WTC11 (cell line): ENCODE measurements at regions not wholly inside any gene's neighbourhood (a gene's known extent, or its start where the extent isn't known, plus 50 kb on each side); places are given as distances from the start of the nearest gene placed in this dataset.
A peak's percentile ranks its signal among the peaks of the same experiment; 100 is the strongest.

ENCODE experiments used
- ATAC-seq: fragments of 200-7000 bp; cut with Tn5 transposase; 2 replicates; pipeline ENCODE4 v1.10.0; 2021; ENCODE audit warnings: mild to moderate bottlenecking, moderate library complexity
- CTCF ChIA-PET: fragments of 300-600 bp; sonication (Branson Sonifier 250); formaldehyde crosslinking; loops from one replicate; lab custom pipeline; 2021; ENCODE audit warnings: antibody characterized with exemption; lab: Charles Lee
- POLR2A ChIA-PET: fragments of 350-600 bp; sonication (Branson Sonifier 250); formaldehyde crosslinking; loops from one replicate; lab custom pipeline; 2021; ENCODE audit warnings: antibody characterized with exemption; lab: Charles Lee
- DNase-seq: peaks from one replicate; pipeline ENCODE4 v3.0.0; 2021; ENCODE audit warnings: low spot score
- H3K27ac Mint-ChIP-seq: 2 replicates; pipeline ENCODE4 v1.8.0; 2021; ENCODE audit warnings: mixed read lengths
- H3K27me3 Mint-ChIP-seq: 2 replicates; pipeline ENCODE4 v1.8.0; 2021; ENCODE audit warnings: low read depth, mild to moderate bottlenecking, moderate library complexity, mixed read lengths
- H3K36me3 Mint-ChIP-seq: 2 replicates; pipeline ENCODE4 v1.8.0; 2021; ENCODE audit warnings: mixed read lengths
- H3K4me1 Mint-ChIP-seq: 2 replicates; pipeline ENCODE4 v1.8.0; 2022; ENCODE audit warnings: mixed read lengths
- H3K4me3 Mint-ChIP-seq: 2 replicates; pipeline ENCODE4 v1.8.0; 2021; ENCODE audit warnings: mild to moderate bottlenecking, moderate library complexity, mixed read lengths
- H3K9me3 Mint-ChIP-seq: 2 replicates; pipeline ENCODE4 v1.8.0; 2021; ENCODE audit warnings: mixed read lengths
- CBFB ChIP-seq: sonication (generic); formaldehyde crosslinking; IDR thresholded peaks from 2 replicates; pipeline ENCODE4 v1.8.1; 2022; ENCODE audit warnings: mild to moderate bottlenecking, low read depth, missing genetic modification reagents
- CREB1 ChIP-seq: sonication (generic); formaldehyde crosslinking; IDR thresholded peaks from 2 replicates; pipeline ENCODE4 v1.8.0; 2023; ENCODE audit warnings: mild to moderate bottlenecking, missing genetic modification reagents
- ELF4 ChIP-seq: sonication (generic); formaldehyde crosslinking; IDR thresholded peaks from 2 replicates; pipeline ENCODE4 v1.8.1; 2022; ENCODE audit warnings: low read depth, mild to moderate bottlenecking, moderate library complexity, missing genetic modification reagents
- FOXK1 ChIP-seq: sonication (generic); formaldehyde crosslinking; IDR thresholded peaks from 2 replicates; pipeline ENCODE4 v1.8.0; 2022; ENCODE audit warnings: mild to moderate bottlenecking, moderate library complexity, missing genetic modification reagents
- FOXP1 ChIP-seq: sonication (generic); formaldehyde crosslinking; IDR thresholded peaks from 2 replicates; pipeline ENCODE4 v1.8.0; 2022; ENCODE audit warnings: missing genetic modification reagents, mild to moderate bottlenecking, moderate library complexity, borderline replicate concordance
- GTF2I ChIP-seq: fragments of 250-450 bp; sonication (Bioruptor Pico); conservative IDR thresholded peaks from 2 replicates; pipeline ENCODE4 v1.4.0; 2021; ENCODE audit warnings: mild to moderate bottlenecking
- NR1H2 ChIP-seq: sonication (generic); formaldehyde crosslinking; IDR thresholded peaks from 2 replicates; pipeline ENCODE4 v1.9.0; 2021; ENCODE audit warnings: mild to moderate bottlenecking, moderate library complexity, missing genetic modification reagents
- PRRX2 ChIP-seq: fragments of 250-450 bp; sonication (Bioruptor Pico); IDR thresholded peaks from 2 replicates; pipeline ENCODE4 v1.8.0; 2021; ENCODE audit warnings: mild to moderate bottlenecking
- RELA ChIP-seq: sonication (generic); formaldehyde crosslinking; IDR thresholded peaks from 2 replicates; pipeline ENCODE4 v1.8.1; 2022; ENCODE audit warnings: missing genetic modification reagents, mild to moderate bottlenecking, borderline replicate concordance
- SOX15 ChIP-seq: fragments of 250-450 bp; sonication (Bioruptor Pico); IDR thresholded peaks from 2 replicates; pipeline ENCODE4 v1.9.0; 2021; ENCODE audit warnings: mild to moderate bottlenecking
- ZBTB21 ChIP-seq: sonication (generic); formaldehyde crosslinking; IDR thresholded peaks from 2 replicates; pipeline ENCODE4 v1.8.1; 2023; ENCODE audit warnings: mild to moderate bottlenecking, missing genetic modification reagents, borderline replicate concordance
- ZNF232 ChIP-seq: sonication (generic); formaldehyde crosslinking; IDR thresholded peaks from 2 replicates; pipeline ENCODE4 v1.8.0; 2022; ENCODE audit warnings: mild to moderate bottlenecking, missing genetic modification reagents
- ZNF263 ChIP-seq: sonication (generic); formaldehyde crosslinking; IDR thresholded peaks from 2 replicates; pipeline ENCODE4 v1.8.1; 2022; ENCODE audit warnings: low read depth, mild to moderate bottlenecking, moderate library complexity, missing genetic modification reagents
- ZNF396 ChIP-seq: fragments of 250-450 bp; sonication (Bioruptor Pico); IDR thresholded peaks from 2 replicates; pipeline ENCODE4 v1.8.0; 2021; ENCODE audit warnings: mild to moderate bottlenecking, moderate library complexity, borderline replicate concordance
- ZNF423 ChIP-seq: fragments of 250-450 bp; sonication (Bioruptor Pico); IDR thresholded peaks from 2 replicates; pipeline ENCODE4 v2.1.2; 2022; ENCODE audit warnings: mild to moderate bottlenecking, moderate library complexity
- TF ChIP-seq, protein P1 (sequence below): sonication (generic); formaldehyde crosslinking; IDR thresholded peaks from 2 replicates; pipeline ENCODE4 v1.8.1; 2023; ENCODE audit warnings: mild to moderate bottlenecking, missing genetic modification reagents
- TF ChIP-seq, protein P2 (sequence below): sonication (generic); formaldehyde crosslinking; conservative IDR thresholded peaks from 2 replicates; pipeline ENCODE4 v1.8.1; 2023; ENCODE audit warnings: mild to moderate bottlenecking, low read depth, missing genetic modification reagents, moderate library complexity
- TF ChIP-seq, protein P3 (sequence below): fragments of 250-450 bp; sonication (Bioruptor Pico); IDR thresholded peaks from 2 replicates; pipeline ENCODE4 v1.8.0; 2021; ENCODE audit warnings: mild to moderate bottlenecking
- TF ChIP-seq, protein P4 (sequence below): sonication (generic); formaldehyde crosslinking; IDR thresholded peaks from 2 replicates; pipeline ENCODE4 v1.8.0; 2022; ENCODE audit warnings: mild to moderate bottlenecking, missing genetic modification reagents
- TF ChIP-seq, protein P5 (sequence below): fragments of 250-450 bp; sonication (Bioruptor Pico); IDR thresholded peaks from 2 replicates; pipeline ENCODE4 v1.9.0; 2021; ENCODE audit warnings: mild to moderate bottlenecking
- TF ChIP-seq, protein P6 (sequence below): fragments of 250-450 bp; sonication (Bioruptor Pico); conservative IDR thresholded peaks from 2 replicates; pipeline ENCODE4 v1.9.0; 2021; ENCODE audit warnings: mild to moderate bottlenecking

DNA sequence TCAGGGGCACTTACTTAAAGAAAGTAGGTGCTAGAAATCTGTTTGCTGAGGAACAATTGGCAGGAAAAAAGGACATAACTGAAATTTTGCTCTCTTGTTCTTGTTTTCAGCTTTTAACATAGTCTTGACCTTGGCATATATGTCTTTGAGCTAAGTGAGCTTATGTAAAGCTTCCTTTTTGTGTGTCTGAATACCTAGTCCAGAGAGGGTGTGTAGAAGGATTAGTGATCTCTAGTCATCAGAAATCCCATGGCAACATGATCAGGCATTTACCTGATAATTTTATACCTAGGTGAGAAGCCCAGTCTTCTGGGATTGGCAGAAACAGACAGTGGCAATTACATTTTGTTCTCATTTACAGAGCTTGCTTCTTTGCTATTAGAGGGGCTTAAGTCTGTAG lies 166.1 kb downstream of the SNAPC1 start:
- peak overlapping the region; percentile 18; the same call in 1 of the 2 replicates for H3K27ac Mint-ChIP-seq
- peaks cover 4% of the 10 kb centered on the region for H3K27me3 Mint-ChIP-seq
- H3K9me3 Mint-ChIP-seq = peaks cover 9% of the 10 kb centered on the region; the same call in 1 of the 2 replicates
- TF ChIP-seq ZBTB21 (CRISPR knock-in tag) (no peak), CREB1 (CRISPR knock-in tag) (no peak), SOX15 (CRISPR knock-in tag) (no peak), FOXP1 (no peak), PRRX2 (no peak)
- no peak overlapping the region for H3K4me3 Mint-ChIP-seq
- ChIA-PET CTCF (interaction anchor here (2.3 to 5.7 kb wide), 3 partner anchors 34 to 198 kb away, joined by 6 to 118 read pairs (median 44); no protein-coding TSS in a partner anchor), POLR2A (no interaction called here)
- DNase-seq = no peak
- ATAC-seq = no peak
- peaks cover 72% of the 10 kb centered on the region for H3K4me1 Mint-ChIP-seq
- H3K36me3 Mint-ChIP-seq = no peaks in the 10 kb centered on the region

DNA sequence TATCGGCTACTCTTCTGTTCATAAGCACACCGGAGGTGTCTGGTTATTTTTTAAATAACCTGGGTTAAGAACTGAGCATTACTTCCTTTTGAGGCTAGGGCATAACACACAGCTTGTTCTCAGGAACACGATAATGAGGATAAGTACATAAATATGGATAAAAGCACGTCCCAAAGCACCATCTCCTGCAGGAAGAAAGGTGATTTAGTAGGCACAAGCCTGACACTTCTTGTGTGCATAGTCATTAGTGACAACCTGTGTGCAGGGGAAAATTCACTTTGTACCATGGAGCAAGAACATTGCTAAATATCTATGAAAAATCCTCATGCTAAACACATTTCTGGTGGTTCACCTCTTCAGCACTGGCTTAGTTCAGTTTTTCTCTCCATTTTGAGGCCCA lies 166.5 kb downstream of the SNAPC1 start:
- DNase-seq (no peak), ATAC-seq (no peak)
- peaks cover 72% of the 10 kb centered on the region for H3K4me1 Mint-ChIP-seq
- no peaks in the 10 kb centered on the region for H3K36me3 Mint-ChIP-seq
- H3K4me3 Mint-ChIP-seq = no peak overlapping the region
- POLR2A ChIA-PET = no interaction called here
- peaks cover 9% of the 10 kb centered on the region; the same call in 1 of the 2 replicates for H3K9me3 Mint-ChIP-seq
- peaks cover 4% of the 10 kb centered on the region for H3K27me3 Mint-ChIP-seq
- H3K27ac Mint-ChIP-seq = no peak overlapping the region
- TF ChIP-seq ELF4 (CRISPR knock-in tag) (no peak), GTF2I (CRISPR knock-in tag) (no peak), FOXK1 (CRISPR knock-in tag) (no peak), ZNF232 (no peak), RELA (no peak), ZNF396 (CRISPR knock-in tag) (no peak), SOX15 (CRISPR knock-in tag) (no peak)
- TF ChIP-seq, protein P1, sequence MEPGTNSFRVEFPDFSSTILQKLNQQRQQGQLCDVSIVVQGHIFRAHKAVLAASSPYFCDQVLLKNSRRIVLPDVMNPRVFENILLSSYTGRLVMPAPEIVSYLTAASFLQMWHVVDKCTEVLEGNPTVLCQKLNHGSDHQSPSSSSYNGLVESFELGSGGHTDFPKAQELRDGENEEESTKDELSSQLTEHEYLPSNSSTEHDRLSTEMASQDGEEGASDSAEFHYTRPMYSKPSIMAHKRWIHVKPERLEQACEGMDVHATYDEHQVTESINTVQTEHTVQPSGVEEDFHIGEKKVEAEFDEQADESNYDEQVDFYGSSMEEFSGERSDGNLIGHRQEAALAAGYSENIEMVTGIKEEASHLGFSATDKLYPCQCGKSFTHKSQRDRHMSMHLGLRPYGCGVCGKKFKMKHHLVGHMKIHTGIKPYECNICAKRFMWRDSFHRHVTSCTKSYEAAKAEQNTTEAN = no peak
- TF ChIP-seq, protein P2, sequence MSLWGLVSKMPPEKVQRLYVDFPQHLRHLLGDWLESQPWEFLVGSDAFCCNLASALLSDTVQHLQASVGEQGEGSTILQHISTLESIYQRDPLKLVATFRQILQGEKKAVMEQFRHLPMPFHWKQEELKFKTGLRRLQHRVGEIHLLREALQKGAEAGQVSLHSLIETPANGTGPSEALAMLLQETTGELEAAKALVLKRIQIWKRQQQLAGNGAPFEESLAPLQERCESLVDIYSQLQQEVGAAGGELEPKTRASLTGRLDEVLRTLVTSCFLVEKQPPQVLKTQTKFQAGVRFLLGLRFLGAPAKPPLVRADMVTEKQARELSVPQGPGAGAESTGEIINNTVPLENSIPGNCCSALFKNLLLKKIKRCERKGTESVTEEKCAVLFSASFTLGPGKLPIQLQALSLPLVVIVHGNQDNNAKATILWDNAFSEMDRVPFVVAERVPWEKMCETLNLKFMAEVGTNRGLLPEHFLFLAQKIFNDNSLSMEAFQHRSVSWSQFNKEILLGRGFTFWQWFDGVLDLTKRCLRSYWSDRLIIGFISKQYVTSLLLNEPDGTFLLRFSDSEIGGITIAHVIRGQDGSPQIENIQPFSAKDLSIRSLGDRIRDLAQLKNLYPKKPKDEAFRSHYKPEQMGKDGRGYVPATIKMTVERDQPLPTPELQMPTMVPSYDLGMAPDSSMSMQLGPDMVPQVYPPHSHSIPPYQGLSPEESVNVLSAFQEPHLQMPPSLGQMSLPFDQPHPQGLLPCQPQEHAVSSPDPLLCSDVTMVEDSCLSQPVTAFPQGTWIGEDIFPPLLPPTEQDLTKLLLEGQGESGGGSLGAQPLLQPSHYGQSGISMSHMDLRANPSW (CRISPR knock-in tag) = no peak
- TF ChIP-seq, protein P3, sequence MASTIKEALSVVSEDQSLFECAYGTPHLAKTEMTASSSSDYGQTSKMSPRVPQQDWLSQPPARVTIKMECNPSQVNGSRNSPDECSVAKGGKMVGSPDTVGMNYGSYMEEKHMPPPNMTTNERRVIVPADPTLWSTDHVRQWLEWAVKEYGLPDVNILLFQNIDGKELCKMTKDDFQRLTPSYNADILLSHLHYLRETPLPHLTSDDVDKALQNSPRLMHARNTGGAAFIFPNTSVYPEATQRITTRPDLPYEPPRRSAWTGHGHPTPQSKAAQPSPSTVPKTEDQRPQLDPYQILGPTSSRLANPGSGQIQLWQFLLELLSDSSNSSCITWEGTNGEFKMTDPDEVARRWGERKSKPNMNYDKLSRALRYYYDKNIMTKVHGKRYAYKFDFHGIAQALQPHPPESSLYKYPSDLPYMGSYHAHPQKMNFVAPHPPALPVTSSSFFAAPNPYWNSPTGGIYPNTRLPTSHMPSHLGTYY = no peak
- TF ChIP-seq, protein P4, sequence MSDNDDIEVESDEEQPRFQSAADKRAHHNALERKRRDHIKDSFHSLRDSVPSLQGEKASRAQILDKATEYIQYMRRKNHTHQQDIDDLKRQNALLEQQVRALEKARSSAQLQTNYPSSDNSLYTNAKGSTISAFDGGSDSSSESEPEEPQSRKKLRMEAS (CRISPR knock-in tag) = no peak
- CTCF ChIA-PET = interaction anchor here (2.3 to 5.7 kb wide), 2 partner anchors 34 to 189 kb away, joined by 6 to 44 read pairs; no protein-coding TSS in a partner anchor

DNA sequence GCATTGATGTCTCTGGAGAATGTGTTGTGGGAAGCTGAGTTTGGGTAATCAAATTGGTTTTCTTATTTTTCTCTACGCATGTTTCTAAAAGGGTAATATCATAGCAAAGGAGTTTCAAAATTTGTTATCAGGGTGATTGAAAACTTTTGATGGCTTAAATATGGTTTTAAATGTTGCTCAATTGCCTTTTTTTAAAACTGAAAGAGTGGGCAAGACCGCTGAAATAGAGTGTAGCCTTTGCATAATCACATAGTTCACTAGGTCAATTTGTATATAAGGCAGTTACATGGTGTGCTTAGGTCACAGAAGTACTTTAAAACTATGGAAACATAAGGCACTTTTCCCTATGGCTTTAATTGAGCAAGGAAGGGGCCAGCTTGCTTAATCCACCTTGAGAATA lies 167.4 kb downstream of the SNAPC1 start:
- Mint-ChIP-seq H3K9me3 (peaks cover 9% of the 10 kb centered on the region; the same call in 1 of the 2 replicates), H3K27me3 (peaks cover 4% of the 10 kb centered on the region), H3K4me3 (no peak overlapping the region), H3K27ac (no peak overlapping the region), H3K4me1 (peaks cover 77% of the 10 kb centered on the region), H3K36me3 (no peaks in the 10 kb centered on the region)
- CTCF ChIA-PET = interaction anchor here (1.4 to 5.7 kb wide), 2 partner anchors 188 to 197 kb away, joined by 6 to 44 read pairs; no protein-coding TSS in a partner anchor
- TF ChIP-seq, protein P5, sequence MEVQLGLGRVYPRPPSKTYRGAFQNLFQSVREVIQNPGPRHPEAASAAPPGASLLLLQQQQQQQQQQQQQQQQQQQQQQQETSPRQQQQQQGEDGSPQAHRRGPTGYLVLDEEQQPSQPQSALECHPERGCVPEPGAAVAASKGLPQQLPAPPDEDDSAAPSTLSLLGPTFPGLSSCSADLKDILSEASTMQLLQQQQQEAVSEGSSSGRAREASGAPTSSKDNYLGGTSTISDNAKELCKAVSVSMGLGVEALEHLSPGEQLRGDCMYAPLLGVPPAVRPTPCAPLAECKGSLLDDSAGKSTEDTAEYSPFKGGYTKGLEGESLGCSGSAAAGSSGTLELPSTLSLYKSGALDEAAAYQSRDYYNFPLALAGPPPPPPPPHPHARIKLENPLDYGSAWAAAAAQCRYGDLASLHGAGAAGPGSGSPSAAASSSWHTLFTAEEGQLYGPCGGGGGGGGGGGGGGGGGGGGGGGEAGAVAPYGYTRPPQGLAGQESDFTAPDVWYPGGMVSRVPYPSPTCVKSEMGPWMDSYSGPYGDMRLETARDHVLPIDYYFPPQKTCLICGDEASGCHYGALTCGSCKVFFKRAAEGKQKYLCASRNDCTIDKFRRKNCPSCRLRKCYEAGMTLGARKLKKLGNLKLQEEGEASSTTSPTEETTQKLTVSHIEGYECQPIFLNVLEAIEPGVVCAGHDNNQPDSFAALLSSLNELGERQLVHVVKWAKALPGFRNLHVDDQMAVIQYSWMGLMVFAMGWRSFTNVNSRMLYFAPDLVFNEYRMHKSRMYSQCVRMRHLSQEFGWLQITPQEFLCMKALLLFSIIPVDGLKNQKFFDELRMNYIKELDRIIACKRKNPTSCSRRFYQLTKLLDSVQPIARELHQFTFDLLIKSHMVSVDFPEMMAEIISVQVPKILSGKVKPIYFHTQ (CRISPR knock-in tag) = no peak
- TF ChIP-seq ZNF263 (CRISPR knock-in tag) (no peak), CBFB (CRISPR knock-in tag) (no peak), NR1H2 (CRISPR knock-in tag) (no peak), ZNF423 (CRISPR knock-in tag) (no peak)
- TF ChIP-seq, protein P6, sequence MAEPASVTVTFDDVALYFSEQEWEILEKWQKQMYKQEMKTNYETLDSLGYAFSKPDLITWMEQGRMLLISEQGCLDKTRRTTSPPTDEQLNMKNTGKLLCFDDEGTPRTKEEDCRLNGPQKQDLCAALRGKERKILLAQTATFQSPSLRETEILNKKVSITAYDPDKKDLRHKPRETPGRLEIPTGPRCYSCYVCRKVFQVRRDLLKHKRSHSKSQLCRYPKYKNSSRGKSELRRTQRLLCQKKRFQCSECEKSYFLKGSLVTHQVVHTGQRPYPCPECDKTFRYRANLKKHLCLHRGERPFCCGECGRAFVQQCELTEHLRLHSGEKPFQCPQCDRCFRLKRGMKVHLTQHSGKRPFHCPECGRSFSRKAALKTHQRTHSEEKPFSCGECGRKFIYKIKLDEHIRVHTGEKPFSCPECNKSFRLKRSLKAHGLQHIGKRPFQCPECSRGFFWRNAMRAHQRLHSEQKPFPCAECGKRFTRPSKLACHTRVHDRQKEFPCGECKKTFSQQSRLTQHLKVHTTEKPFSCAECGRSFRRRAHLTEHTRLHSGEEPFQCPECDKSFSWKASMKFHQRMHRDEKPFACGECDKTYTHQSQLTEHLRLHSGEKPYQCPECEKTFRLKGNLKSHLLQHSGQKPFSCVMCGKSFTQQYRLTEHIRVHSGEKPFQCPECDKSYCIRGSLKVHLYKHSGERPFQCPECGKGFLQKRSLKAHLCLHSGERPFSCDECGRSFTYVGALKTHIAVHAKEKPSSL = no peak
- DNase-seq (no peak), ATAC-seq (no peak)
- POLR2A ChIA-PET = no interaction called here
